AG08395 (cell line): ENCODE measurements at regions not wholly inside any gene's neighbourhood (a gene's known extent, or its start where the extent isn't known, plus 50 kb on each side); places are given as distances from the start of the nearest gene placed in this dataset.

Experiments
- DNase-seq: peaks from one replicate; pipeline ENCODE4 v3.0.0; 2012; ENCODE audit warnings: mixed read lengths, low spot score

DNA sequence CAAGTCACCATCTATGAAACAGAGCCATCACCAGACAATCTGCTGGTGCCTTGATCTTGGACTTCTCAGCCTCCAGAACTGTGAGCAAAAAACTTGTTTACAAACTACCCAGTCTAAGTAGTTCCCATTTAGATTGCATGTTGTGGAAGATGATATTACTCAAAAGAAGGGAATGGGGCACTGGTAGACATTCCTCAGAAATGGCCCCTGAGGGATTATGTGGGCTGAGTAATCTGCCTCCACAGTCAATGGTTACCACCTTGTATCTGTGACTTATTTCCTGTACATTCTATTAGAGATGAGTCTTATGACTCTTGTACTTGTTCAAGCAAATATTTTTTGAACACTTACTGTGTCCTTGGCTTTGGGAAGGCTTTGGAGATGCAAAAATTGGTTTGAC is 160.4 kb downstream of the NUP35 start:
- DNase-seq = peak; percentile 67

DNA sequence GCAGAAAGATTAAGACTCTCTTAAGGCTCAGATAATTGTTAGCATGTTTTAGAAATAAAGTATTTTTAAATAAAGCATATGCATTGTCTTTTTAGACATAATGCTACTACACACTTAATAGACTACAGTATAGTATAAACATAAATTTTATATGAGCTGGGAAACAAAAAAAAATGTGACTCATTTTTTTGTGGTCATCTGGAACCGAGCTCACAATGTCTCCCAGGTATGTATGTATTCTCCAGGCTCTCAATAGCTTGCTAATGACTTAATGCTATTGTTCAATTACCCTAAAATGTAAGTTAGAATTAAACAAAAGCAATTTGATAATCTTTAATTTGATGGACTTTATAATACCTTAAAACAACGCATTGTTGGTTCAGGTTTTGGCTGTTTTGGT is 167.2 kb downstream of the NUP35 start:
- no peak for DNase-seq

DNA sequence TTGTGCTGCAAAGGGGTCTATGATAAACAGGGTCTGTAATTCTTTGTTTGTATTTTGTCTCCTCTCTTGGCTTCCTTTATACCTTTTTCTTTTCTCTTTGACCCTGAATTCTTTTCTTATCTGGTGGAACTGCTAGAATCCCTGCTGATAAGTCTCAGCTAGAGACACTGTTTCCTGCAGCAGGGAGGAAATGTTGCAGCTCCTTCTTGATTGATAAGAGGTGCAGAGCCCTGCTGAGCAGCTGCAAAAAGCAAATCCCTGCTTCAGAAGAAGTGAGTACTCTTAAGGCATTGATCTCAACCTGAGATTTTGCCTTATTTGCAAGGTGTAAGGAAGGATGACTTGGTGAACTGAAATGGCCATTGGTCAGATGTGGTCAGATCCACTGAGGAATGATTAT is 167.8 kb downstream of the NUP35 start:
- DNase-seq = no peak

DNA sequence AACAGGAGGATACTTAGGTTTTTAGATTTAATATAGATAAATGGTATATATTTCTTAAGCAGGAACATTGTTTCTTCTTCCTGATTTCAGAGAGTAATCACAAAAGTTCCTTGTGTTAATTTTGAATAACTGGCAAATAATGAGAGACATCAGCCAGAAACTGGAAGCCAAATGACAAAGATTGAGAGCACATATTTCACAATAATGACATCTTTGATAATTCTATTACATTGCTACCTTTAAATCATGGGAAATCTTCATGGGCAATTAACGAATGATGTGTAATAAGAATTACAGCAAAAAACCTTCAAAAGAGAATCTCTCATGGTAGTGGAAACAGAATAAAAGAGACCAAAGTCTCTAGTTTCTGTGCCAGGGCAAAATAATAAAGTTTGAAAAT is 215.1 kb downstream of the NUP35 start:
- DNase-seq = no peak

DNA sequence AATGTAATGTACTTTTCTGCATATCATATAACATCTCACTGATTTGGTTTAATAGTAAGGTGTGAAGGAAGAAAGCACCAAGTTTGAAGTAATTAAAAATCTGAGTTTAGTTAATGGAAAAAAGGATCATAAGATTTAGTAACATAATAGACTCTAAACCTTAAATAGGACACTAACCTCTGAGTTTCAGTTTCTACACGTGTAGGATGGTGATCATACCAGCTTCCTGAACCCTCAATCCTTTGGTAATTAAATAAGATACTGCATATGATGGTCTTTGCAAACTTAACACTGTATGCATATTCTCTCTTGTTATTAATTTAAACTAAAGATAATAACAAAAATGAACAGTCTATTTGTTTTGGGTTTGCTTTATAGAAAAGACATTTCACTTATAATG is 216.8 kb downstream of the NUP35 start:
- no peak for DNase-seq

DNA sequence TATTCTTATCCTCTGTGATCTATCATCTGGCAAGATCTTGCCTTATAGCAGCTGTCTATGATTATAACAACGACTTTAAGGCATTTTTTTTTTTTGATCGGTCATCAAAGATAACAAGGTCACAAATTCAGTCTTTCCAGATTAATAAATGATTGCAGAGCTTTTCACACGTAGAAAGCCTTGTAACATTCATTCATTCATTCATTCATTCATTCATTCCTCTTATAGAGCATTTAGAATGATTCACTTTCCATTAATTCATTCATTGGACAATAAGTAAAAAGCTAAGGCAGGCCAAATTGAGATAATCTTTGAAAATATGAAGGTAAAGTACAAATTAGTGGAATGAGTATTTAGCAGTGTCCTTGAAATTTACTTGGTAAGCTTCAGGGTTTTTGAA is 223.7 kb downstream of the NUP35 start:
- DNase-seq = no peak

DNA sequence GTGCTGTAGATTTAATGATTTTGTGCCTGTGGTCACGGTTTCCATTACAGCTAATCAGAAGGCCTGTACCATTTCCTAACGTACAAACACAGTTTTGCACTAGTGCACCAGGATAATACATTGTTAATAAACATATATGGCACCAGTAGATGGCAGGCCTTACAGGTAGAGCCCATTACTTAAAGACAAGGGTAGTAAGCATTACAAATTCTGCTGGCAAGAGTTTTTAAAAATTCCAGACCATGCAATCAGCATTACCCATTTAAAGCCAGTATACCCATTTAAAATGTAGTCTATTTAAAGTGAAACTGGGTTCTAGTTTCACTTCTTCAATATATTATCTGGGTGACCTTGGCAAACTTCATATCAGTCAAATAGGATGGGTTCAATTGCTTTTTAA is 224.2 kb downstream of the NUP35 start:
- no peak for DNase-seq

DNA sequence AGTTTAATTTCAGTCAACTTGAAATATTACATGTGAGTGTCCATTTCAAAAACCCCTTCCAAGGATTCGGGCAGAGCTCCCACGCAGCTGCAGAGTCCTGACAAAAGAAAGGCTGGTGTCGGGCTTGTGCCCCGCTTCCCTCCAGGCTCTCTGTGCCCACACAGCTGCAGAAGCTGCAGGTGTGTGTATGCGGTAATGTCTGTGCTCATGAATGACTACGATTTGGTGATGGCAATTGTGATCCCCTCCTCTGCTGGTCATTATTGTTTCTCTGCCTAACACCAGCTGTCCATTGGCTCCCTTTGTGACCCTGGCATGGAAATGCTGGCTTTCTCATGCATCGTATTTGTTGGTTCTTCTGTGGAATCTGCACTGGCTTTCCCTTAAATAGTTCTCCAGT is 224.8 kb downstream of the NUP35 start:
- DNase-seq = no peak

DNA sequence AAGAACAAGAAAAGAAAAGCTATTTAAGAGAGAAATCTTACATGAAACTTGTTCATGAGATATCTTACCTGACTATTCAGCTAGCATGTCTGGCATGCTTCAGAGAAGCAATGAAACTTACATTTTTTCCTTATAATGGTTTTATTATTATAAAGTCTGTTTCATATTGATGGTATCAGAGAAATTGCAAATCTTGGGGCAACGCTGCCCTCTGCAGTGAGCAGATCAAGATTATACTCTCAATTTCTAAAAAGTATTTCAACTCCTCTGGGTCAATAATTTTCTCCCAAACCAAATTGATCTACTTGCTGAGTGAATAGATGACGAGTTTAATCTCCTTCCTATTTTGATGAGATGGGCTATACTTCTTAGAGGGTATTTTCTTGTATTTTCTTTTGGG is 235.6 kb downstream of the NUP35 start:
- DNase-seq = no peak

DNA sequence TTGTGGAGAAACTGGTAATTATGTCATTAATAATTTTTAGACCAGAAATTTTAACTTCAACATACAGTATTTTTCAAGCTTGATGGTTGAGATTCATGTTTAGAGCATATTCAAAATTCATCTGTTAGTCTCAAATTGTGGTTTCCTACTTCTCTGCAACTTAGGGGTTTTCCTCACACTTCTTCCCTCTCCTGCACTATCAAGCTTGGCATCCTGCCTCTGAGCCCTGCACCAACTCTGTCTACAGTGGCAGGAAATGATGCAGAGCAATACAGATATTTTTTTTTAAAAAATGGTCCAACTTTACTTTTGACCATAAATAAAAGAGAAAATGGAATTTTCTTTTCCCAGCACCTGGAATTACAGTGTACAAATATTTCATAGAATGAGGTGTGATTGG is 247.3 kb downstream of the NUP35 start:
- no peak for DNase-seq

DNA sequence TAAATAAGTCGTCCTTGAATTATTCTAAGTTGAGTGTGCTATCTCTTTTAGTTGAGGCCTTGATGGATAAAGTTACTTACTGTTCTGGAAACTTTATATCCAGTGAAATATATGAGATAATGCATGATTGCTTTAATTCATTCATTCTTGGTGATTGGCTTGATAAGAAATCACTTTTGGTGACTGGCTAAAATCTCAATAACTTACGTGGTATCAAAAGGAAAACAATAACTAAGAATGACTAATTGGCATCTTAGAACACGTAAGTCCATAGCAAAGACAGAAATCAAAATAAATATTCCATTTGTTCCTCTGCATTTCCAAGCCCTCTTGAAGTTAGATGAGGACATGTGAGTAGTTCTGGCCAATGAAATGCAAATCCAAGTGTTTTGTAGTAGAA is 251.6 kb downstream of the NUP35 start:
- DNase-seq = no peak

DNA sequence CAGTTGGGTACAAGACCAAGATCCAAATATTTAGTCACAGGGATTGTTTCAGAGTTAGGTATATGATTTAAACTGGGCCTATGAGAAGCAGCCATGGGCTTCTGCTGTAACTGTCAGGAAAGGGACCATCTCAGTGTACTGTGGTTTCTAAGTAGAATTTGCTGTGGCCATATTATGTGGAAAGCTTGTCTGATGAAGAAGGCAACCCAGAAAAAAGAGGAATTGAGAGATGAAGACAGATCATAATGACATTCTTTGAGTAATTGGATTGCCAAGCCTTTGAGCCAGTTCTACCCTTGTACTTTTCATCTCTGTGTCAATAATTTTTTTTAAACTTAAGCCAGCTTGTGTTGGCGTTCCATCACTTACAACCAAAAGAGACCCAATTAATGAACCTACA is 259.6 kb downstream of the NUP35 start:
- no peak for DNase-seq

DNA sequence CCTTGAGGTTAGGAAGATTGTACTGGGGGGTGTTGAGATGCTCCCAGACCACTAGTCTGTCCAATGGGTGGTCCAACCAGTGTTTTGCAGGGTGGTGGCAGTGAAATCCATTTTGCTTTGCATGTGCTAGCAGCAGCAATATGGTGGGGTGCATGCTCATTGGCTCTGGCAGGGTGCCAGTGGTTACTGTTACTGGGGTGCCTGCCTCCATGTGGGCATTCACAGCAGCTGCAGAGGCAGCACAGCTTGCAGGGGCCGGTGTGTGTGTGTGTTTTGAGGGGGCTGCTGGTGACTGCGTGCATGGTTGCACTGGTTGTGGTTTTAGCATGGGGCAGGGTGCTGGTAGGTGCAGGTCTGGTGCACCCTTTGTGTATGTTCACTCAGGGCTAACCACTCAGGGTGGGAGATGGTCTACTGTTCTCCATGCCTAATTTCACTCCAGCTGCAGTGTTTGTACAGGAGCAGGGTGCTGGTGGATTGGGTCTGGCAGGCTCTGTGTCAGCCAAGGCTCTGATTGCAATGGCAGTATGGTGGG is 265.4 kb downstream of the NUP35 start:
- no peak for DNase-seq

DNA sequence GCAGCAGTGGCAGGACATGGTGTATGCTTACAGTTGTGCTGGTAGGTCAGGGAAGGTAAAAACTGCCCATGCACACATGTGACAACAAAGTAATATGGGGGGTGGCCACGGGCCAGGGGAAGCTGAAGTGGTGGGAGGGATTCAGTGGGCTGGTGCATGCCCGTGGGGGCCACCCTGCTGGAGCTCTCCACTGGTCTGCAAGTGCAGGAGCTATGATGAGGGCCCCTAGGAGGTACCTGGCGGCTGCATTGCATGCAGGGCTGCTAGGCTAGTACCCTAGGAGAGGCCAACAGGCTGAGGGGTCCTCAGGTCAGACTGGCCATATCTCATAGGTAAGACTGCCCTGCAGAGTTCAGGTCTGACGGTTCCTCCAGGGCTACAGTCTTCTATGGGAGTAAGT is 265.9 kb downstream of the NUP35 start:
- no peak for DNase-seq

DNA sequence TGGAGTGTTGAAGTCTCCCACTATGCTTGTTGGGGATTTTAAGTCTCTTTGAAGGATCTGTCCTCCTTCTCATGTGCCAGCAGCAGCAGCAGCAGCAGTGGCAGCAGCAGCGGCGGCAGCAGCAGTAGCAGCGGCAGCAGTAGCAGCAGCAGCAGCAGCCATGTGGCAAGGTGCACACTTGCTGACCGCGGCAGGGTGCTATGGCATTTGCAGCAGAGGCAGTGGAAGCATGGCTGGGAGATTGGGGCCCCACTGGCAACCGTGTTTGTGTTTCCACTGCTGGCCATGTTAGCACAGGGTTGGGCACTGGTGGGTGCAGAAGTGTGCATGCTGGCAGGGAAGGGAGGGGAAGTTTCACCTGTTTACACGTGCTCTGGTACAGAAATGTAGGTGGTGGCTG is 280.1 kb downstream of the NUP35 start:
- no peak for DNase-seq

DNA sequence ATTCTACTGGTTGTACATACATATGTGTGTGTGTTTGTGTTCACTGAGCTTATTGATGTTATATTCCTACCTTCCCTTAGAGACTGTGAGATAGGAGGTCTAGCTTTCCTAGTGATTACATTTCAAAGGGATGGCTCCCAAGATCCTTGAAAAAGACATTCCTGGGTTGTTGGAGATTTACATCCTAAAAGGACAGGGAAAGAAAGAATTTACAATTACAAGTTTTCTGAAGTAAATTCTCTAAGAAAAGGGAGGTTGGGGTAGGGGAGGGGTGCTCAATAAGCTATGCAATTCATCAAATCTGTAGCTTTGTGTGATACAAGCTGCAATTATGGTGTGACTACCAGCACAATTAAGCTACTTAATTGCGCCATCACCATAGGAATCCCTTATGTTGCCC is 284.3 kb downstream of the NUP35 start:
- no peak for DNase-seq

DNA sequence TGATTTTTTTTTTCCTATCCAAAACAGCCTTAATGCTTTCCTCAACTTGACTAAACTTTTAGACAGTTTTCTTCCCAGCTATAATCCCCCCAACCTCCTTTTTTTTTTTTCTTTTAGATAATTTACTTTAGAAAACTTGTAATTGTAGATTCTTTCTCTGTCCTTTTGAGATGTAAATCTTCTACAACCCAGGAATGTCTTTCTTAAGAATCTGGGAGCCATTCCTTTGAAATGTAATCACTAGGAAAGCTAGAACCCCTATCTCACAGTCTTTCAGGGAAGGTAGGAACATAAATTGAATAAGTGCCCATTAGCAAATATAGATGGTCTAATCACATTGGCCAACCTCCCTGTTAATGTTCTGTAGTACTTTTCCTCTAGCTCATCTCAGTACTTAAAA is 285.4 kb downstream of the NUP35 start:
- no peak for DNase-seq

DNA sequence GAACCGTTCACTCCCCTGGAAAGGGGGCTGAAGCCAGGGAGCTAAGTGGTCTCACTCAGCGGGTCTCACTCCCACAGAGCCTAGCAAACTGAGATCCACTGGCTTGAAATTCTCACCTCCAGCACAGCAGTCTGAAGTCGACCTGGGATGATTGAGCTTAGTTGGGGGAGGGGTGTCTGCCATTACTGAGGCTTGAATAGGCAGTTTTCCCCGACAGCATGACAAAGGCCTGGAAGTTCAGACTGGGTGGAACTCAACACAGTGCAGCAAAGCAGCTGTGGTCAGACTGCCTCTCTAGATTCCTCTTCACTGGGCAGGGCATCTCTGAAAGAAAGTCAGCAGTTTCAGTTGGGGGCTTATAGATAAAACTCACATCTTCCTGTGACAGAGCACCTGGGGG is 292.5 kb downstream of the NUP35 start:
- no peak for DNase-seq

DNA sequence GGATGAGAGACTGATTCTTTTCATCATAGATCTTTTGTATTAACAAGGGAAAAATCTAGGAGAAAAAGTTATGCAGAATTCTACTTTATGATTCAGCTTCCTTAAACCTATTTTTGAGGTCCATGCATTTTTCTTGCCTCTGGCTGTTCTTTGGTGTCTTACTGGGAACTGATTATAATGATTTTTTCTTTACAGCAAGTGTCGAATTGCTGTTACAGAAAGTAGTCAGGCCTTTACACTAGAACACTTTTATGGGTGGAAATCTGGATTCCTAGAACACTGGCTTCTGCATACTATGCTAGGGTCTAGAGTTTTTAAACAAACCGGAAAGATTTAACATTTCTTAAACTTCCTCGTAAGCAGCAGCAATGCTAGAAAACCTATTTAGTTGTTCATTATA is 302.6 kb downstream of the NUP35 start:
- DNase-seq = no peak

DNA sequence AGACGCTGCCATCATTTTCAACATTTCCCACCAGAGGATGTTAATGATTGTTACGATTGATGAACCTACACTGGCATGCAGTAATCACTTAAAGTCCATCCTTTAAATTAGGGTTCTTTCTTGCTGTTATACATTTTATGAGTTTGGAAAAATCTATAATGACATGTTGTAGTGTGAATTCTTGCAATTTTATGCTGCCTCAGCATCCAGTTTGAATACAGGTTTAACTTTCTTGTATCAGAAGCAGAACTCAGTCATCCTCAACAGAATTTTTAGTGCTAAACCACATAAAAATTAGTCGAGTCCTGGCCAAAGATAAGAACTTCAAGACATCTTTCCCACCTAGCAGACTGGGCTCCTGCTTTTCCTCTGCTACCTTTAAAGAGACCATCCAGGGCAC is 303.3 kb downstream of the NUP35 start:
- no peak for DNase-seq

DNA sequence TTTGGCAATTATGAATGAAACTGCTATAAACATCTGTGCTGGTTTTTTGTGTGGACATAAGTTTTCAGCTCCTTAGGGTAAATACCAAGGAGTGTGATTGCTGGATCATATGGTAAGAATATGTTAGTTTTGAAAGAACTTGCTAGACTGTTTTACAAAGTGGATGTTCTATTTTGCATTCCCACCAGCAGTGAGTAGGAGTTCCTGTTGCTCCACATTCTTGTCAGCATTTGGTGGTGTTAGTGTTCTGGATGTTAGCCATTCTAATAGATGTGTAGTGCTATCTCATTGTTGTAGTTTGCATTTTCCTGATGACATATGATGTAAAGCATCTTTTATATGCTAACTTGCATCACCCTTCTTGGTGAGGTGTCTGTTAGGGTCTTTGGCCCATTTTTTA is 304.6 kb downstream of the NUP35 start:
- DNase-seq = no peak

DNA sequence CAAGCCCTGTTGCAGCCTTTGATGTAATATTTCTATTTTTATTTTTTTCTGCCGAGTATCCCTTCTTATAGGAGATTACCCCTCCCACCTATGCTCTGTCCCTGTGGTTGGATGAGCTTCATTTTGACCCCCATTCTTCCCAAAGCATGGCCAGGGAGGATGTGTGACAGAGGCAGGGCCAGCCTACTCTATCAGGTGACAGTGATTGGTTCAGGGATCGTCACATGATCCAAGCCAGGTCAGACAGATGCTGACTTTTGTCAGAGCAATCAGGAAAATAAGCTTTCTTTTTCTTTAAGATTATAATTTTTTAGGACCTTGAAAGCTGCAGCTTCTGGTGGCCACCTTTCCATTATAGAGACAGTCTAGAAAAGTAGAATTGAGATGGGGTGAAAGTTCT is 314.3 kb downstream of the NUP35 start:
- DNase-seq = no peak

DNA sequence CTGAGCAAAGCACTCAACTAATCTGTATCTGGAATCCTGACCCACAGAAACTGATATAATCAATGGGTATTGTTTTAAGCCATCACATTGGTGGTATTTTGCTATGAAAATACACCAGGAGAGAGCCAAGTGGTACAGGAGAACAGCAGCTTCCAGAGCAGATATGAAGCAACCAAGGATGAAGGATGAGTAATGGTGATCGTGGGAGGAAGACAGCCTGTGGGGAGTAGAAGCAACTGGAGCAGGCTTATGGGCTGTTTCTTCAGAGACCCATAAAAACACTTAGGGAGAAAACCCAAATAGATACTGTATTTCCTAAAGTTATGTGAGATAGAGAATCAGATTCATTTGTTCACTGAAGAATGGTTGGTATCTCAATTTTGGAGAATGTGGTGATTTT is 330.8 kb downstream of the NUP35 start:
- no peak for DNase-seq

DNA sequence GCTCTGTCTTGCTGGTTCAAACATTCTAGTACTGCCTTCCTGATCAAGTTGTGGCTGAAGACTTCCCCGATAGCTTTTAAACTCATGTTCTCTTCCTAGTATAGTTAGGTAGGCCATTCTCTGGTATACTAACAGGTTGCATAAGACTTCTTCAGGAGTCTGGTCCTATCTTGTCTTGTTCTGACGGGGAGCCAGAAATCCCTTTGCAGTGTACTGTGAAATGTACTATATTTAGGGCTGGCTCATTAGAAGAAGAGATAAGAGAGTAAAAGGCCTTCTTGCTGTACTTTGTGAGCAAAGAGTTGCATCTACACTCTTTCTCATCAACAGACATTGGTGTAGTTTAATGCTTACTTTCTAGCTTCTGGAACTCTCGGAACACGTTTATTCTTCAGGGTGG is 331.9 kb downstream of the NUP35 start:
- DNase-seq = no peak

DNA sequence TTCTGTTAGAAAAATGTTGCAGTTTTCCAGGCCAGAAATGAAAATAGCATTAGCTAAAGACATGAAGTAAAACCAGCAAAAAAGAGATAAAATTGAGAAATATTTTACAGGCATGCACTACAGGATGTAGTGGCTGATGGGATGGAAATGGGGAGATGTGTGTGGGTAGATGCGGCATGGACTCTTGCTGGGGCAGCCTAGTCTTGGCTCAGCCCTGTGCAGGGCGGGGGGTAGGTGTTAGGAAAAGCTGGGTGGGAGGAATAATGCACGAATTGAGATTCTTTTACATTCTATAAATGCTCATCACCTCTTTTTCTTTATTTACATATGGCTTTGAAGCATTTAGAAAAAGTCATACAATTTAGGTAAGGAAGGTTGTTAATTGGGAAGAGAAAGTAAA is 334.2 kb downstream of the NUP35 start:
- no peak for DNase-seq
